ENCODE measurements at regions not wholly inside any gene's neighbourhood (a gene's known extent, or its start where the extent isn't known, plus 50 kb on each side); places are given as distances from the start of the nearest gene placed in this dataset.

- Histone ChIP-seq H3K27ac (no peak overlapping the region), H3K9me3 (ENCODE audit: low read depth) (no peaks in the 10 kb centered on the region), H3K4me1 (ENCODE audit: insufficient read depth) (peaks cover 43% of the 10 kb centered on the region), H3K4me3 (no peak overlapping the region), H3K36me3 (replicated peaks; ENCODE audit: insufficient read depth, low read depth) (no peaks in the 10 kb centered on the region), H3K4me2 (no peak overlapping the region), H2AFZ (no peak overlapping the region), H3K79me2 (no peaks in the 10 kb centered on the region), H3K27me3 (peaks cover 24% of the 10 kb centered on the region), H3K9me2 (replicated peaks; ENCODE audit: insufficient read depth) (no peaks in the 10 kb centered on the region), H4K20me1 (ENCODE audit: insufficient read depth, poor library complexity, severe bottlenecking) (no peaks in the 10 kb centered on the region)
- TF ChIP-seq EZH2 (IDR thresholded peaks at IDR 0.05; ENCODE audit: borderline replicate concordance): no peak
- TF ChIP-seq CTCF (IDR thresholded peaks at IDR 0.05; ENCODE audit: poor library complexity): no peak
- TF ChIP-seq EZH2phosphoT487 (IDR thresholded peaks at IDR 0.05; ENCODE audit: low read depth, severe bottlenecking, unreplicated experiment): no peak
- 85% methylated on average over 34 of the region's 34 CpGs for WGBS (ENCODE audit: low lambda C conversion rate, missing lambda C conversion rate)
- DNase-seq (ENCODE audit: low spot score): no peak
Measured at GRCh38 chr12:132426349-132427173, 63.4 kb upstream of the FBRSL1 start.

GRCh38 chr12:132424811-132425210 is 65.1 kb upstream of the FBRSL1 start:
- no peak overlapping the region for H3K4me2 ChIP-seq
- no peaks in the 10 kb centered on the region for H3K36me3 ChIP-seq (replicated peaks; ENCODE audit: insufficient read depth, low read depth)
- peaks cover 36% of the 10 kb centered on the region for H3K27me3 ChIP-seq
- H3K79me2 ChIP-seq: no peaks in the 10 kb centered on the region
- TF ChIP-seq EZH2 (IDR thresholded peaks at IDR 0.05; ENCODE audit: borderline replicate concordance) (no peak), EZH2phosphoT487 (IDR thresholded peaks at IDR 0.05; ENCODE audit: low read depth, severe bottlenecking, unreplicated experiment) (no peak), CTCF (IDR thresholded peaks at IDR 0.05; ENCODE audit: poor library complexity) (no peak)
- no peak overlapping the region for H3K27ac ChIP-seq
- H3K9me3 ChIP-seq (ENCODE audit: low read depth): no peaks in the 10 kb centered on the region
- no peak for DNase-seq (ENCODE audit: low spot score)
- H3K9me2 ChIP-seq (replicated peaks; ENCODE audit: insufficient read depth): no peaks in the 10 kb centered on the region
- peaks cover 25% of the 10 kb centered on the region for H3K4me1 ChIP-seq (ENCODE audit: insufficient read depth)
- WGBS (ENCODE audit: low lambda C conversion rate, missing lambda C conversion rate): 75% methylated on average over 4 of the region's 4 CpGs
- no peak overlapping the region for H2AFZ ChIP-seq
- no peaks in the 10 kb centered on the region for H4K20me1 ChIP-seq (ENCODE audit: insufficient read depth, poor library complexity, severe bottlenecking)
- H3K4me3 ChIP-seq: no peak overlapping the region

- no peaks in the 10 kb centered on the region for H4K20me1 ChIP-seq (ENCODE audit: insufficient read depth, poor library complexity, severe bottlenecking)
- no peaks in the 10 kb centered on the region for H3K9me3 ChIP-seq (ENCODE audit: low read depth)
- 70% methylated on average over 30 of the region's 31 CpGs for WGBS (ENCODE audit: low lambda C conversion rate, missing lambda C conversion rate)
- TF ChIP-seq EZH2 (IDR thresholded peaks at IDR 0.05; ENCODE audit: borderline replicate concordance): no peak
- TF ChIP-seq EZH2phosphoT487 (IDR thresholded peaks at IDR 0.05; ENCODE audit: low read depth, severe bottlenecking, unreplicated experiment): no peak
- no peak for TF ChIP-seq CTCF (IDR thresholded peaks at IDR 0.05; ENCODE audit: poor library complexity)
- H3K4me2 ChIP-seq: no peak overlapping the region
- no peak for DNase-seq (ENCODE audit: low spot score)
- H2AFZ ChIP-seq: no peak overlapping the region
- H3K4me3 ChIP-seq: no peak overlapping the region
- peaks cover 43% of the 10 kb centered on the region for H3K27me3 ChIP-seq
- H3K36me3 ChIP-seq (replicated peaks; ENCODE audit: insufficient read depth, low read depth): no peaks in the 10 kb centered on the region
- peaks cover 17% of the 10 kb centered on the region for H3K4me1 ChIP-seq (ENCODE audit: insufficient read depth)
- no peak overlapping the region for H3K27ac ChIP-seq
- no peaks in the 10 kb centered on the region for H3K9me2 ChIP-seq (replicated peaks; ENCODE audit: insufficient read depth)
- no peaks in the 10 kb centered on the region for H3K79me2 ChIP-seq
Measured at GRCh38 chr12:132423820-132424645, 65.9 kb upstream of the FBRSL1 start.

Data from hepatocyte (in vitro differentiated cells).